Activated T-helper 17 cell treated with anti-CD3 and anti-CD28 coated beads, Interleukin-2, amount 50 U/mL, for 72 hours (primary cell): ENCODE measurements at regions not wholly inside any gene's neighbourhood (a gene's known extent, or its start where the extent isn't known, plus 50 kb on each side); places are given as distances from the start of the nearest gene placed in this dataset.

Experiments
- ATAC-seq: fragments of 150-1000 bp; cut with Tn5 transposase; replicated peaks from 2 replicates; pipeline ENCODE4 v1.10.0; 2021; ENCODE audit warnings: mild to moderate bottlenecking, moderate library complexity
- H3K27ac Mint-ChIP-seq: one replicate; pipeline ENCODE4 v1.8.0; 2022; ENCODE audit warnings: mixed read lengths
- H3K27me3 Mint-ChIP-seq: one replicate; pipeline ENCODE4 v1.8.0; 2022; ENCODE audit warnings: mixed read lengths
- H3K36me3 Mint-ChIP-seq: one replicate; pipeline ENCODE4 v1.8.0; 2022; ENCODE audit warnings: low read depth, mild to moderate bottlenecking, mixed read lengths
- H3K4me1 Mint-ChIP-seq: one replicate; pipeline ENCODE4 v1.8.0; 2022; ENCODE audit warnings: mixed read lengths
- H3K4me3 Mint-ChIP-seq: one replicate; pipeline ENCODE4 v1.8.0; 2022; ENCODE audit warnings: mild to moderate bottlenecking, mixed read lengths
- H3K9me3 Mint-ChIP-seq: one replicate; pipeline ENCODE4 v1.8.0; 2022; ENCODE audit warnings: mixed read lengths

GRCh38 chr12:126353604-126354003 lies 1288.4 kb downstream of the AACS start:
- no peak for ATAC-seq

GRCh38 chr12:126354633-126355032 lies 1289.4 kb downstream of the AACS start:
- H3K4me3 Mint-ChIP-seq, result no peak overlapping the region
- H3K4me1 Mint-ChIP-seq, result no peaks in the 10 kb centered on the region
- no peaks in the 10 kb centered on the region for H3K36me3 Mint-ChIP-seq
- peaks cover 7% of the 10 kb centered on the region for H3K9me3 Mint-ChIP-seq
- H3K27me3 Mint-ChIP-seq, result no peaks in the 10 kb centered on the region
- ATAC-seq, result no peak
- H3K27ac Mint-ChIP-seq, result no peak overlapping the region

More at GRCh38 chr12:126353604-126354003, 1288.4 kb downstream of the AACS start:
- Mint-ChIP-seq H3K9me3 (peaks cover 3% of the 10 kb centered on the region), H3K27me3 (no peaks in the 10 kb centered on the region), H3K4me1 (no peaks in the 10 kb centered on the region), H3K4me3 (no peak overlapping the region), H3K27ac (no peak overlapping the region), H3K36me3 (no peaks in the 10 kb centered on the region)

GRCh38 chr12:126355346-126355745 lies 1290.1 kb downstream of the AACS start:
- no peak overlapping the region for H3K4me3 Mint-ChIP-seq
- no peak overlapping the region for H3K27ac Mint-ChIP-seq
- H3K36me3 Mint-ChIP-seq, result no peaks in the 10 kb centered on the region
- no peaks in the 10 kb centered on the region for H3K27me3 Mint-ChIP-seq
- peaks cover 13% of the 10 kb centered on the region for H3K9me3 Mint-ChIP-seq
- no peaks in the 10 kb centered on the region for H3K4me1 Mint-ChIP-seq
- no peak for ATAC-seq

- Mint-ChIP-seq H3K27ac (no peak overlapping the region), H3K4me3 (no peak overlapping the region), H3K4me1 (no peaks in the 10 kb centered on the region), H3K27me3 (no peaks in the 10 kb centered on the region), H3K9me3 (peaks cover 13% of the 10 kb centered on the region), H3K36me3 (no peaks in the 10 kb centered on the region)
- no peak for ATAC-seq
Measured at GRCh38 chr12:126358806-126359205, 1293.6 kb downstream of the AACS start.

GRCh38 chr12:126359216-126359615 lies 1294.0 kb downstream of the AACS start:
- Mint-ChIP-seq H3K27me3 (no peaks in the 10 kb centered on the region), H3K4me1 (no peaks in the 10 kb centered on the region), H3K4me3 (no peak overlapping the region), H3K36me3 (no peaks in the 10 kb centered on the region), H3K27ac (no peak overlapping the region), H3K9me3 (peaks cover 13% of the 10 kb centered on the region)
- no peak for ATAC-seq

GRCh38 chr12:126361804-126362203 lies 1296.6 kb downstream of the AACS start:
- H3K4me3 Mint-ChIP-seq, result no peak overlapping the region

GRCh38 chr12:126362493-126362892 lies 1297.3 kb downstream of the AACS start:
- ATAC-seq, result no peak
- peaks cover 10% of the 10 kb centered on the region for H3K9me3 Mint-ChIP-seq
- no peaks in the 10 kb centered on the region for H3K4me1 Mint-ChIP-seq
- H3K27me3 Mint-ChIP-seq, result no peaks in the 10 kb centered on the region
- H3K4me3 Mint-ChIP-seq, result no peak overlapping the region
- H3K36me3 Mint-ChIP-seq, result no peaks in the 10 kb centered on the region
- H3K27ac Mint-ChIP-seq, result no peak overlapping the region

More at GRCh38 chr12:126361804-126362203, 1296.6 kb downstream of the AACS start:
- peaks cover 13% of the 10 kb centered on the region for H3K9me3 Mint-ChIP-seq
- H3K4me1 Mint-ChIP-seq, result no peaks in the 10 kb centered on the region
- no peak overlapping the region for H3K27ac Mint-ChIP-seq
- no peaks in the 10 kb centered on the region for H3K36me3 Mint-ChIP-seq
- no peaks in the 10 kb centered on the region for H3K27me3 Mint-ChIP-seq
- ATAC-seq, result no peak

GRCh38 chr12:126362964-126363363 lies 1297.7 kb downstream of the AACS start:
- peaks cover 3% of the 10 kb centered on the region for H3K27me3 Mint-ChIP-seq
- H3K4me1 Mint-ChIP-seq, result no peaks in the 10 kb centered on the region
- H3K4me3 Mint-ChIP-seq, result no peak overlapping the region
- ATAC-seq, result no peak
- H3K9me3 Mint-ChIP-seq, result peaks cover 9% of the 10 kb centered on the region
- H3K36me3 Mint-ChIP-seq, result no peaks in the 10 kb centered on the region
- H3K27ac Mint-ChIP-seq, result no peak overlapping the region

- Mint-ChIP-seq H3K27me3 (peaks cover 10% of the 10 kb centered on the region), H3K36me3 (no peaks in the 10 kb centered on the region), H3K4me1 (no peaks in the 10 kb centered on the region), H3K9me3 (peaks cover 4% of the 10 kb centered on the region), H3K27ac (no peak overlapping the region), H3K4me3 (no peak overlapping the region)
- ATAC-seq, result no peak
Measured at GRCh38 chr12:126369487-126370463, 1304.5 kb downstream of the AACS start.

GRCh38 chr12:126383506-126383905 lies 1318.3 kb downstream of the AACS start:
- H3K4me1 Mint-ChIP-seq, result no peaks in the 10 kb centered on the region
- no peak overlapping the region for H3K4me3 Mint-ChIP-seq
- H3K9me3 Mint-ChIP-seq, result no peaks in the 10 kb centered on the region
- peaks cover 9% of the 10 kb centered on the region for H3K27me3 Mint-ChIP-seq
- no peaks in the 10 kb centered on the region for H3K36me3 Mint-ChIP-seq
- no peak for ATAC-seq
- H3K27ac Mint-ChIP-seq, result no peak overlapping the region

- Mint-ChIP-seq H3K4me1 (no peaks in the 10 kb centered on the region), H3K4me3 (no peak overlapping the region), H3K9me3 (no peaks in the 10 kb centered on the region), H3K27ac (no peak overlapping the region), H3K27me3 (peaks cover 9% of the 10 kb centered on the region), H3K36me3 (no peaks in the 10 kb centered on the region)
- no peak for ATAC-seq
Measured at GRCh38 chr12:126384026-126384564, 1318.9 kb downstream of the AACS start.

GRCh38 chr12:126385785-126386184 lies 1320.5 kb downstream of the AACS start:
- H3K27me3 Mint-ChIP-seq, result peaks cover 6% of the 10 kb centered on the region
- no peak overlapping the region for H3K27ac Mint-ChIP-seq
- no peak overlapping the region for H3K4me3 Mint-ChIP-seq
- H3K4me1 Mint-ChIP-seq, result no peaks in the 10 kb centered on the region
- no peaks in the 10 kb centered on the region for H3K36me3 Mint-ChIP-seq
- H3K9me3 Mint-ChIP-seq, result no peaks in the 10 kb centered on the region
- ATAC-seq, result no peak

- ATAC-seq, result no peak
- Mint-ChIP-seq H3K27me3 (peaks cover 4% of the 10 kb centered on the region), H3K27ac (no peak overlapping the region), H3K9me3 (peaks cover 3% of the 10 kb centered on the region), H3K4me3 (no peak overlapping the region), H3K36me3 (no peaks in the 10 kb centered on the region), H3K4me1 (no peaks in the 10 kb centered on the region)
Measured at GRCh38 chr12:126389220-126389841, 1324.1 kb downstream of the AACS start.

- H3K36me3 Mint-ChIP-seq, result no peaks in the 10 kb centered on the region
- ATAC-seq, result no peak
- H3K9me3 Mint-ChIP-seq, result peaks cover 3% of the 10 kb centered on the region
- H3K4me1 Mint-ChIP-seq, result no peaks in the 10 kb centered on the region
- H3K27me3 Mint-ChIP-seq, result peaks cover 4% of the 10 kb centered on the region
- H3K27ac Mint-ChIP-seq, result no peak overlapping the region
- no peak overlapping the region for H3K4me3 Mint-ChIP-seq
Measured at GRCh38 chr12:126389961-126390360, 1324.7 kb downstream of the AACS start.
